ENCODE measurements at regions not wholly inside any gene's neighbourhood (a gene's known extent, or its start where the extent isn't known, plus 50 kb on each side); places are given as distances from the start of the nearest gene placed in this dataset.

DNA sequence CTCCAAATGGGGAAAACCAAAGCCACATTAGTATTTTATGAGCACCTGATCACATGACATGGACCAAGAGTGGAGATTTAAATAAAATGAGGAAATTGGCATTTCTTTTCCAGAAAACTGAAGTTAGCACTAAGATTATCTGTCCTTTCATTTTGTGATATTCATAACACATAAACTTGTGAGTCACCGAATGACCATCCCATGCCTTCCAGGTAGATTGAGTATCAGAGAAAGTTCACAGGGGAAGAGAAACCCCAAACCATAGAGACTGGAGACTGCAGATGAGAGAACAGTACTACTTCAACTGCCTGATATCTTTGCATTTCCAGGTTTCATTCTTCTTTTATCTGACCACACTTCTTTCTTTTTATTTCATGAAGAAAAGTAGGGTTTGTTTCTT, 176.3 kb upstream of the LRP1B start:
- TF ChIP-seq, protein P1, sequence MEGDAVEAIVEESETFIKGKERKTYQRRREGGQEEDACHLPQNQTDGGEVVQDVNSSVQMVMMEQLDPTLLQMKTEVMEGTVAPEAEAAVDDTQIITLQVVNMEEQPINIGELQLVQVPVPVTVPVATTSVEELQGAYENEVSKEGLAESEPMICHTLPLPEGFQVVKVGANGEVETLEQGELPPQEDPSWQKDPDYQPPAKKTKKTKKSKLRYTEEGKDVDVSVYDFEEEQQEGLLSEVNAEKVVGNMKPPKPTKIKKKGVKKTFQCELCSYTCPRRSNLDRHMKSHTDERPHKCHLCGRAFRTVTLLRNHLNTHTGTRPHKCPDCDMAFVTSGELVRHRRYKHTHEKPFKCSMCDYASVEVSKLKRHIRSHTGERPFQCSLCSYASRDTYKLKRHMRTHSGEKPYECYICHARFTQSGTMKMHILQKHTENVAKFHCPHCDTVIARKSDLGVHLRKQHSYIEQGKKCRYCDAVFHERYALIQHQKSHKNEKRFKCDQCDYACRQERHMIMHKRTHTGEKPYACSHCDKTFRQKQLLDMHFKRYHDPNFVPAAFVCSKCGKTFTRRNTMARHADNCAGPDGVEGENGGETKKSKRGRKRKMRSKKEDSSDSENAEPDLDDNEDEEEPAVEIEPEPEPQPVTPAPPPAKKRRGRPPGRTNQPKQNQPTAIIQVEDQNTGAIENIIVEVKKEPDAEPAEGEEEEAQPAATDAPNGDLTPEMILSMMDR (IDR thresholded peaks at IDR 0.05) = no peak
- no peak for TF ChIP-seq POLR2AphosphoS5 (IDR thresholded peaks at IDR 0.05)
